ENCODE measurements at regions not wholly inside any gene's neighbourhood (a gene's known extent, or its start where the extent isn't known, plus 50 kb on each side); places are given as distances from the start of the nearest gene placed in this dataset.

GRCh38 chr2:128375454-128375853 lies 56.8 kb upstream of the HS6ST1 start:
- H3K27ac ChIP-seq = no peak overlapping the region
- H3K4me3 ChIP-seq (ENCODE audit: low read depth, low read length) = no peak overlapping the region
- H3K27me3 ChIP-seq (replicated peaks) = no peaks in the 10 kb centered on the region
- TF ChIP-seq CTCF (IDR thresholded peaks at IDR 0.05; ENCODE audit: low read depth, low read length, missing control alignments) = no peak
- DNase-seq = no peak
- no peaks in the 10 kb centered on the region for H3K36me3 ChIP-seq (replicated peaks)
- in situ Hi-C loops (cut with HindIII; ENCODE audit: low pct_ligation_motif_present, low sequenced_read_pairs) = no loop called here

- in situ Hi-C loops (cut with HindIII; ENCODE audit: low pct_ligation_motif_present, low sequenced_read_pairs) = no loop called here
- no peak for TF ChIP-seq CTCF (IDR thresholded peaks at IDR 0.05; ENCODE audit: low read depth, low read length, missing control alignments)
- no peaks in the 10 kb centered on the region for H3K36me3 ChIP-seq (replicated peaks)
- H3K27me3 ChIP-seq (replicated peaks) = no peaks in the 10 kb centered on the region
- no peak overlapping the region for H3K4me3 ChIP-seq (ENCODE audit: low read depth, low read length)
- no peak overlapping the region for H3K27ac ChIP-seq
- no peak for DNase-seq
These were observed 57.8 kb upstream of the HS6ST1 start for GRCh38 chr2:128376241-128377041.

GRCh38 chr2:128377071-128377910 lies 58.6 kb upstream of the HS6ST1 start:
- Histone ChIP-seq H3K27me3 (replicated peaks) (no peaks in the 10 kb centered on the region), H3K36me3 (replicated peaks) (no peaks in the 10 kb centered on the region), H3K4me3 (ENCODE audit: low read depth, low read length) (no peak overlapping the region), H3K27ac (no peak overlapping the region)
- no peak for TF ChIP-seq CTCF (IDR thresholded peaks at IDR 0.05; ENCODE audit: low read depth, low read length, missing control alignments)
- no peak for DNase-seq
- in situ Hi-C loops (cut with HindIII; ENCODE audit: low pct_ligation_motif_present, low sequenced_read_pairs) = no loop called here

GRCh38 chr2:128378231-128379020 lies 59.8 kb upstream of the HS6ST1 start:
- Histone ChIP-seq H3K36me3 (replicated peaks) (no peaks in the 10 kb centered on the region), H3K4me3 (ENCODE audit: low read depth, low read length) (no peak overlapping the region), H3K27ac (no peak overlapping the region), H3K27me3 (replicated peaks) (no peaks in the 10 kb centered on the region)
- TF ChIP-seq CTCF (IDR thresholded peaks at IDR 0.05; ENCODE audit: low read depth, low read length, missing control alignments) = no peak
- DNase-seq = no peak
- in situ Hi-C loops (cut with HindIII; ENCODE audit: low pct_ligation_motif_present, low sequenced_read_pairs) = no loop called here

- no peaks in the 10 kb centered on the region for H3K27me3 ChIP-seq (replicated peaks)
- TF ChIP-seq CTCF (IDR thresholded peaks at IDR 0.05; ENCODE audit: low read depth, low read length, missing control alignments) = no peak
- no peak overlapping the region for H3K27ac ChIP-seq
- in situ Hi-C loops (cut with HindIII; ENCODE audit: low pct_ligation_motif_present, low sequenced_read_pairs) = no loop called here
- no peaks in the 10 kb centered on the region for H3K36me3 ChIP-seq (replicated peaks)
- H3K4me3 ChIP-seq (ENCODE audit: low read depth, low read length) = no peak overlapping the region
- DNase-seq = peak; percentile 24
These were observed 60.6 kb upstream of the HS6ST1 start for GRCh38 chr2:128379021-128380015.

All from brain microvascular endothelial cell (primary cell).